HEK293 (cell line): ENCODE measurements at regions not wholly inside any gene's neighbourhood (a gene's known extent, or its start where the extent isn't known, plus 50 kb on each side); places are given as distances from the start of the nearest gene placed in this dataset.

Experiments
- CTCF ChIA-PET: fragments of 350-600 bp; formaldehyde crosslinking; extraction: SDS; loops from one replicate; lab custom pipeline; 2021; ENCODE audit warnings: antibody characterized with exemption; lab: Yijun Ruan, JAX
- POLR2A ChIA-PET: fragments of 300-600 bp; formaldehyde crosslinking; extraction: SDS; loops from one replicate; lab custom pipeline; 2020; ENCODE audit warnings: antibody characterized with exemption, inconsistent platforms; lab: Yijun Ruan, JAX
- H3K27ac ChIP-seq: fragments of 200-500 bp; sonication (Bioruptor generic); 2 replicates; pipeline ENCODE4 v1.5.1; 2014; ENCODE audit warnings: low read depth, low read length, control low read depth, inconsistent platforms; ENCODE audit errors: extremely low read depth
- H3K36me3 ChIP-seq, 2 experiments: fragments of 200-500 bp in 1 of 2; sonication (Bioruptor generic) in 1 of 2; 1 replicate in 1 of 2; 2 replicates in 1 of 2; pipeline ENCODE4 v1.5.1; 2014 to 2017; ENCODE audit warnings: inconsistent platforms in 2 of 2, low read length in 2 of 2; ENCODE audit not compliant: control insufficient read depth in 2 of 2, insufficient read depth in 1 of 2
- H3K4me1 ChIP-seq: fragments of 200-500 bp; sonication (Bioruptor generic); 2 replicates; pipeline ENCODE4 v1.5.1; 2014; ENCODE audit warnings: mild to moderate bottlenecking, low read length, inconsistent platforms; ENCODE audit not compliant: control insufficient read depth, insufficient read depth
- H3K4me3 ChIP-seq: 2 replicates; pipeline ENCODE4 v1.5.1; 2011; ENCODE audit warnings: low read depth, mild to moderate bottlenecking, control low read depth, low read length, moderate library complexity
- H3K9me3 ChIP-seq: fragments of 200-500 bp; sonication (Bioruptor generic); 2 replicates; pipeline ENCODE4 v1.5.1; 2014; ENCODE audit warnings: low read depth, low read length, inconsistent platforms; ENCODE audit not compliant: control insufficient read depth, insufficient read depth
- SCRT2 ChIP-seq: fragments of 450-650 bp; formaldehyde crosslinking; IDR thresholded peaks from 2 replicates; pipeline ENCODE4 v1.5.1; 2016; ENCODE audit warnings: missing biosample characterization, missing genetic modification characterization
- SP2 ChIP-seq: fragments of 450-650 bp; formaldehyde crosslinking; IDR thresholded peaks from 2 replicates; pipeline ENCODE4 v1.5.1; 2016; ENCODE audit warnings: missing biosample characterization, missing genetic modification characterization
- ZBTB17 ChIP-seq: fragments of 450-650 bp; formaldehyde crosslinking; IDR thresholded peaks from 2 replicates; pipeline ENCODE4 v1.5.1; 2016; ENCODE audit warnings: missing biosample characterization, missing genetic modification characterization
- ZBTB7A ChIP-seq: fragments of 450-650 bp; formaldehyde crosslinking; IDR thresholded peaks from 2 replicates; pipeline ENCODE4 v1.5.1; 2016; ENCODE audit warnings: low read depth, missing biosample characterization, missing genetic modification characterization
- ZBTB8A ChIP-seq: fragments of 450-650 bp; formaldehyde crosslinking; IDR thresholded peaks from 2 replicates; pipeline ENCODE4 v1.5.1; 2016; ENCODE audit warnings: missing biosample characterization, missing genetic modification characterization
- ZNF239 ChIP-seq: fragments of 450-650 bp; formaldehyde crosslinking; IDR thresholded peaks from 2 replicates; pipeline ENCODE4 v1.5.1; 2016; ENCODE audit warnings: missing biosample characterization, missing genetic modification characterization
- ZNF24 ChIP-seq: fragments of 450-650 bp; formaldehyde crosslinking; IDR thresholded peaks from 2 replicates; pipeline ENCODE4 v1.5.1; 2016; ENCODE audit warnings: missing biosample characterization, missing genetic modification characterization
- ZNF274 ChIP-seq, 2 experiments: fragments of 200-500 bp in 1 of 2; fragments of 450-650 bp in 1 of 2; sonication (Bioruptor generic) in 1 of 2; formaldehyde crosslinking in 1 of 2; IDR thresholded peaks; 2 replicates each; pipeline versions ENCODE4 v1.5.1 to v1.6.1; 2014 to 2016; ENCODE audit warnings: borderline replicate concordance in 1 of 2, inconsistent platforms in 1 of 2, low read length in 1 of 2, missing biosample characterization in 1 of 2, missing genetic modification characterization in 1 of 2
- ZNF292 ChIP-seq: fragments of 450-650 bp; formaldehyde crosslinking; IDR thresholded peaks from 2 replicates; pipeline ENCODE4 v1.5.1; 2016; ENCODE audit warnings: low read depth, missing biosample characterization, missing genetic modification characterization, borderline replicate concordance
- ZNF521 ChIP-seq: fragments of 450-650 bp; formaldehyde crosslinking; IDR thresholded peaks from 2 replicates; pipeline ENCODE4 v1.5.1; 2017; ENCODE audit warnings: missing biosample characterization, mild to moderate bottlenecking, missing genetic modification characterization
- ZNF610 ChIP-seq: fragments of 450-650 bp; formaldehyde crosslinking; IDR thresholded peaks from 2 replicates; pipeline ENCODE4 v1.5.1; 2016; ENCODE audit warnings: missing biosample characterization, missing genetic modification characterization, borderline replicate concordance
- ZNF623 ChIP-seq: fragments of 450-650 bp; formaldehyde crosslinking; IDR thresholded peaks from 2 replicates; pipeline ENCODE4 v1.5.1; 2016; ENCODE audit warnings: missing biosample characterization, missing genetic modification characterization
- ZNF660 ChIP-seq: fragments of 450-650 bp; IDR thresholded peaks from 2 replicates; pipeline ENCODE4 v1.5.1; 2018; ENCODE audit warnings: missing biosample characterization, mild to moderate bottlenecking, missing genetic modification characterization
- ZNF664 ChIP-seq: fragments of 450-650 bp; formaldehyde crosslinking; IDR thresholded peaks from 2 replicates; pipeline ENCODE4 v1.5.1; 2016; ENCODE audit warnings: missing biosample characterization, missing genetic modification characterization
- ZNF785 ChIP-seq: fragments of 450-650 bp; formaldehyde crosslinking; IDR thresholded peaks from 2 replicates; pipeline ENCODE4 v1.5.1; 2016; ENCODE audit warnings: missing biosample characterization, missing genetic modification characterization
- TF ChIP-seq, protein P1 (sequence below): fragments of 450-650 bp; formaldehyde crosslinking; IDR thresholded peaks from 2 replicates; pipeline ENCODE4 v1.5.1; 2017; ENCODE audit warnings: missing biosample characterization, missing genetic modification characterization
- TF ChIP-seq, protein P2 (sequence below): fragments of 450-650 bp; formaldehyde crosslinking; IDR thresholded peaks from 2 replicates; pipeline ENCODE4 v1.5.1; 2017; ENCODE audit warnings: missing biosample characterization, missing genetic modification characterization
- TF ChIP-seq, protein P3 (sequence below): fragments of 450-650 bp; formaldehyde crosslinking; IDR thresholded peaks from 2 replicates; pipeline ENCODE4 v1.5.1; 2016; ENCODE audit warnings: missing biosample characterization, missing genetic modification characterization
- TF ChIP-seq, protein P4 (sequence below): fragments of 450-650 bp; formaldehyde crosslinking; IDR thresholded peaks from 2 replicates; pipeline ENCODE4 v1.5.1; 2017; ENCODE audit warnings: missing biosample characterization, missing genetic modification characterization

DNA sequence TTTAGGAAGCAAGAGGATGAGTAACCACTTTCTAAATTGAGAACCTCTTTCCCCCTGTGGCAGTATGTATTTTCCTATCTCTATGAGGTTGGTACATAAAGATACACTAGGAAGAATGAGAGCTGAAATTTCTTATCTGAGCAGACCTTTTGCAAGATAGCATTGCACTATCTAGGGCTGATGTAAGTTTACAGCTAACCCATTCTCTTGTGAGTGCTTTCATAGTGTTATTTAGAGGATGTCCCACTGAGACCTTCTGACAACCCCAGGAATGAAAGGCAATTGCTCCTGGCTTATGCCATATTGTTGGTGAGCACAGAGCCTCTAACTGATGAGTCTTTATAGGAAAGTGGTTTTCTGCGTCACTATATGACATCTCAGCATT is 1209.3 kb upstream of the CDH6 start:
- CTCF ChIA-PET, result no interaction called here
- no peak overlapping the region for H3K4me3 ChIP-seq
- no peak for TF ChIP-seq ZNF623 (tag by site-specific recombination)
- no peak overlapping the region for H3K27ac ChIP-seq
- POLR2A ChIA-PET, result no interaction called here
- no peaks in the 10 kb centered on the region for H3K4me1 ChIP-seq
- H3K36me3 ChIP-seq, result no peaks in the 10 kb centered on the region
- no peaks in the 10 kb centered on the region for H3K9me3 ChIP-seq

DNA sequence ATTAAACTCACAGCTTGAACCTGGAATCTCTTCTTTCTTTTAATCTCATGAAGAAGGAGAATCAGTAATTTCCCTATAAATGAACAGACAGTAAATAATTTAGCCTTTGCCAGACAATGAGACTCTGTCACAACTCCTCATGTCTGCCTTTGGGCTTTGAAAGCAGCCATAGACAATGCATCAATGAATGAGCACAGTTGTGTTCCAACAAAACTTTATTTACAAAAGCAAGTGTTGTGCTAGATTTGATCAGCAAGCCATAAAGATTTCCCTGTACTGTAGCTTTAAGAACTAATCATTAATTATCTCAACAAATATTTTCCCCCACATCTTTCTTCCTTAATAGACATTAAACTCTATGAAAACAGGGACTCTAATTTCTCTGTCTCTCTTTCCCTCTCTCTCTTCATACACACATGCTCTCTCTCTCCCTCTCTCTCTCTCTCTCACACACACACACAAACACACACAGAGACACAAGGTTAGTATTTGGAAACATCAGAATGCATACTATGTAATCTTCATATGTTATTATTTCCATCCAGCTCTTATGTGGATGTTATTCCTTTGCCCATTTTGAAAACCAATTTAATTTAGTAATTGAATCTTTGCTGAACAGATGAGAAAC is 1209.8 kb upstream of the CDH6 start:
- TF ChIP-seq ZNF610 (tag by site-specific recombination), result no peak
- no peak for TF ChIP-seq ZNF24
- TF ChIP-seq, protein P1, sequence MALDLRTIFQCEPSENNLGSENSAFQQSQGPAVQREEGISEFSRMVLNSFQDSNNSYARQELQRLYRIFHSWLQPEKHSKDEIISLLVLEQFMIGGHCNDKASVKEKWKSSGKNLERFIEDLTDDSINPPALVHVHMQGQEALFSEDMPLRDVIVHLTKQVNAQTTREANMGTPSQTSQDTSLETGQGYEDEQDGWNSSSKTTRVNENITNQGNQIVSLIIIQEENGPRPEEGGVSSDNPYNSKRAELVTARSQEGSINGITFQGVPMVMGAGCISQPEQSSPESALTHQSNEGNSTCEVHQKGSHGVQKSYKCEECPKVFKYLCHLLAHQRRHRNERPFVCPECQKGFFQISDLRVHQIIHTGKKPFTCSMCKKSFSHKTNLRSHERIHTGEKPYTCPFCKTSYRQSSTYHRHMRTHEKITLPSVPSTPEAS (tag by site-specific recombination), result no peak
- no peak for TF ChIP-seq ZNF785 (tag by site-specific recombination)
- TF ChIP-seq, protein P2, sequence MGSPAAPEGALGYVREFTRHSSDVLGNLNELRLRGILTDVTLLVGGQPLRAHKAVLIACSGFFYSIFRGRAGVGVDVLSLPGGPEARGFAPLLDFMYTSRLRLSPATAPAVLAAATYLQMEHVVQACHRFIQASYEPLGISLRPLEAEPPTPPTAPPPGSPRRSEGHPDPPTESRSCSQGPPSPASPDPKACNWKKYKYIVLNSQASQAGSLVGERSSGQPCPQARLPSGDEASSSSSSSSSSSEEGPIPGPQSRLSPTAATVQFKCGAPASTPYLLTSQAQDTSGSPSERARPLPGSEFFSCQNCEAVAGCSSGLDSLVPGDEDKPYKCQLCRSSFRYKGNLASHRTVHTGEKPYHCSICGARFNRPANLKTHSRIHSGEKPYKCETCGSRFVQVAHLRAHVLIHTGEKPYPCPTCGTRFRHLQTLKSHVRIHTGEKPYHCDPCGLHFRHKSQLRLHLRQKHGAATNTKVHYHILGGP (tag by site-specific recombination), result no peak
- no peak for TF ChIP-seq ZNF664 (tag by site-specific recombination)
- no peak for TF ChIP-seq ZBTB8A (tag by site-specific recombination)
- no peak for TF ChIP-seq SP2 (tag by site-specific recombination)
- TF ChIP-seq, protein P3, sequence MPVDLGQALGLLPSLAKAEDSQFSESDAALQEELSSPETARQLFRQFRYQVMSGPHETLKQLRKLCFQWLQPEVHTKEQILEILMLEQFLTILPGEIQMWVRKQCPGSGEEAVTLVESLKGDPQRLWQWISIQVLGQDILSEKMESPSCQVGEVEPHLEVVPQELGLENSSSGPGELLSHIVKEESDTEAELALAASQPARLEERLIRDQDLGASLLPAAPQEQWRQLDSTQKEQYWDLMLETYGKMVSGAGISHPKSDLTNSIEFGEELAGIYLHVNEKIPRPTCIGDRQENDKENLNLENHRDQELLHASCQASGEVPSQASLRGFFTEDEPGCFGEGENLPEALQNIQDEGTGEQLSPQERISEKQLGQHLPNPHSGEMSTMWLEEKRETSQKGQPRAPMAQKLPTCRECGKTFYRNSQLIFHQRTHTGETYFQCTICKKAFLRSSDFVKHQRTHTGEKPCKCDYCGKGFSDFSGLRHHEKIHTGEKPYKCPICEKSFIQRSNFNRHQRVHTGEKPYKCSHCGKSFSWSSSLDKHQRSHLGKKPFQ (tag by site-specific recombination), result no peak
- TF ChIP-seq ZNF274 (IDR thresholded peaks at IDR 0.05; ENCODE audit: low read length), result no peak
- TF ChIP-seq ZNF274 (tag by site-specific recombination; IDR thresholded peaks at IDR 0.05; ENCODE audit: borderline replicate concordance), result no peak
- TF ChIP-seq ZNF660, result no peak
- TF ChIP-seq, protein P4, sequence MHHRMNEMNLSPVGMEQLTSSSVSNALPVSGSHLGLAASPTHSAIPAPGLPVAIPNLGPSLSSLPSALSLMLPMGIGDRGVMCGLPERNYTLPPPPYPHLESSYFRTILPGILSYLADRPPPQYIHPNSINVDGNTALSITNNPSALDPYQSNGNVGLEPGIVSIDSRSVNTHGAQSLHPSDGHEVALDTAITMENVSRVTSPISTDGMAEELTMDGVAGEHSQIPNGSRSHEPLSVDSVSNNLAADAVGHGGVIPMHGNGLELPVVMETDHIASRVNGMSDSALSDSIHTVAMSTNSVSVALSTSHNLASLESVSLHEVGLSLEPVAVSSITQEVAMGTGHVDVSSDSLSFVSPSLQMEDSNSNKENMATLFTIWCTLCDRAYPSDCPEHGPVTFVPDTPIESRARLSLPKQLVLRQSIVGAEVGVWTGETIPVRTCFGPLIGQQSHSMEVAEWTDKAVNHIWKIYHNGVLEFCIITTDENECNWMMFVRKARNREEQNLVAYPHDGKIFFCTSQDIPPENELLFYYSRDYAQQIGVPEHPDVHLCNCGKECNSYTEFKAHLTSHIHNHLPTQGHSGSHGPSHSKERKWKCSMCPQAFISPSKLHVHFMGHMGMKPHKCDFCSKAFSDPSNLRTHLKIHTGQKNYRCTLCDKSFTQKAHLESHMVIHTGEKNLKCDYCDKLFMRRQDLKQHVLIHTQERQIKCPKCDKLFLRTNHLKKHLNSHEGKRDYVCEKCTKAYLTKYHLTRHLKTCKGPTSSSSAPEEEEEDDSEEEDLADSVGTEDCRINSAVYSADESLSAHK (tag by site-specific recombination), result no peak
- TF ChIP-seq ZNF521 (tag by site-specific recombination), result no peak
- no peak for TF ChIP-seq SCRT2
- TF ChIP-seq ZBTB17 (tag by site-specific recombination), result no peak
- TF ChIP-seq ZNF239 (tag by site-specific recombination), result no peak
- TF ChIP-seq ZNF292 (tag by site-specific recombination), result no peak
- TF ChIP-seq ZBTB7A, result no peak
- Histone ChIP-seq H3K4me1 (no peaks in the 10 kb centered on the region), H3K36me3 (no peaks in the 10 kb centered on the region), H3K27ac (no peak overlapping the region), H3K4me3 (no peak overlapping the region), H3K9me3 (no peaks in the 10 kb centered on the region)
- CTCF ChIA-PET, result interaction anchor here (0.6 kb wide), 1 partner anchor 873 kb away, joined by 3 read pairs; no protein-coding TSS in a partner anchor
- POLR2A ChIA-PET, result no interaction called here
